Endothelial cell of umbilical vein (primary cell): ENCODE measurements at regions not wholly inside any gene's neighbourhood (a gene's known extent, or its start where the extent isn't known, plus 50 kb on each side); places are given as distances from the start of the nearest gene placed in this dataset.

ENCODE experiments used
- BruUV-seq: library from RNA; stranded (reverse); fragments of 400-500 nt; replicated peaks from 2 replicates; lab custom pipeline; 2021; lab: Mats Ljungman, UMichigan
- CTCF ChIA-PET: fragments of 300-600, 350-600 bp; sonication (Branson Sonifier 250); formaldehyde crosslinking; loops from one replicate; lab custom pipeline; 2021; ENCODE audit warnings: antibody characterized with exemption, inconsistent platforms; lab: Charles Lee
- POLR2A ChIA-PET: fragments of 300-600, 350-600 bp; sonication (Branson Sonifier 250); formaldehyde crosslinking; loops from one replicate; lab custom pipeline; 2021; ENCODE audit warnings: antibody characterized with exemption, inconsistent platforms; lab: Charles Lee
- DNase-seq: peaks from one replicate; pipeline ENCODE4 v3.0.0-alpha.2; 2011; ENCODE audit warnings: low read depth, low spot score
- FAIRE-seq: peaks from 2 replicates; lab custom pipeline; 2011; peaks lifted over from hg19 to GRCh38; lab: Jason Lieb, UNC
- H2AFZ ChIP-seq: 2 replicates; pipeline ENCODE4 v1.6.0; 2012; ENCODE audit warnings: low read depth, low read length, control low read depth, inconsistent platforms
- H3K27ac ChIP-seq: 2 replicates; pipeline ENCODE4 v1.5.1; 2011; ENCODE audit warnings: low read depth, mild to moderate bottlenecking, control low read depth, low read length, moderate library complexity; ENCODE audit not compliant: insufficient read depth
- H3K27me3 ChIP-seq, 2 experiments: 2 replicates each; pipeline versions ENCODE4 v1.6.0 to v1.6.1; 2011; ENCODE audit warnings: low read length in 2 of 2, mixed read lengths in 1 of 2; ENCODE audit not compliant: control insufficient read depth in 2 of 2, insufficient read depth in 2 of 2
- H3K36me3 ChIP-seq, 2 experiments: 2 replicates in 1 of 2; 3 replicates in 1 of 2; pipeline ENCODE4 v1.5.1; 2011; ENCODE audit warnings: low read length in 2 of 2, mild to moderate bottlenecking in 1 of 2, moderate library complexity in 1 of 2; ENCODE audit not compliant: control insufficient read depth in 2 of 2, insufficient read depth in 2 of 2; ENCODE audit errors: extremely low read depth in 1 of 2
- H3K4me1 ChIP-seq: 3 replicates; pipeline ENCODE4 v1.5.1; 2011; ENCODE audit warnings: mild to moderate bottlenecking, low read length; ENCODE audit not compliant: control insufficient read depth, insufficient read depth; ENCODE audit errors: extremely low read depth
- H3K4me2 ChIP-seq: 2 replicates; pipeline ENCODE4 v1.6.1; 2011; ENCODE audit warnings: low read length, control low read depth, mixed read lengths; ENCODE audit not compliant: insufficient read depth
- H3K4me3 ChIP-seq, 3 experiments: fragments of 200-600 bp in 1 of 3; sonication (generic), shearing (Covaris generic) in 1 of 3; replicated peaks in 1 of 3; 2 replicates each; pipeline ENCODE4 v1.5.1; 2011 to 2016; ENCODE audit warnings: control low read depth in 3 of 3, low read length in 3 of 3, mild to moderate bottlenecking in 2 of 3, inconsistent platforms in 1 of 3, low read depth in 1 of 3, moderate library complexity in 1 of 3; ENCODE audit not compliant: insufficient read depth in 1 of 3
- H3K79me2 ChIP-seq: 2 replicates; pipeline ENCODE4 v1.6.0; 2012; ENCODE audit warnings: low read length, inconsistent platforms; ENCODE audit not compliant: control insufficient read depth, insufficient read depth
- H3K9ac ChIP-seq: replicated peaks from 2 replicates; pipeline ENCODE3; 2011; ENCODE audit warnings: low read length, control low read depth; ENCODE audit not compliant: insufficient read depth; ENCODE audit errors: extremely low read depth
- H3K9me1 ChIP-seq: replicated peaks from 3 replicates; pipeline ENCODE4 v1.6.0; 2011; ENCODE audit warnings: mild to moderate bottlenecking, low read length; ENCODE audit not compliant: control insufficient read depth, insufficient read depth; ENCODE audit errors: extremely low read depth
- H3K9me3 ChIP-seq: replicated peaks from 2 replicates; pipeline ENCODE4 v1.5.1; 2012; ENCODE audit warnings: low read length, inconsistent platforms; ENCODE audit not compliant: control insufficient read depth, insufficient read depth
- H4K20me1 ChIP-seq: replicated peaks from 2 replicates; pipeline ENCODE3; 2011; ENCODE audit warnings: mild to moderate bottlenecking, low read length; ENCODE audit not compliant: control insufficient read depth, insufficient read depth; ENCODE audit errors: extremely low read depth
- EZH2 ChIP-seq: IDR thresholded peaks from 2 replicates; pipeline ENCODE4 v1.6.1; 2012; ENCODE audit warnings: borderline replicate concordance, low read depth, mild to moderate bottlenecking, moderate library complexity, low read length, inconsistent platforms; ENCODE audit not compliant: severe bottlenecking
- FOS ChIP-seq: IDR thresholded peaks from 2 replicates; pipeline ENCODE4 v1.6.1; 2011; ENCODE audit warnings: mild to moderate bottlenecking, low read length, moderate library complexity, borderline replicate concordance; ENCODE audit not compliant: insufficient read depth
- GATA2 ChIP-seq: IDR thresholded peaks from 2 replicates; pipeline ENCODE4 v1.7.0; 2011; ENCODE audit warnings: low read depth, mild to moderate bottlenecking, moderate library complexity, mixed read lengths, low read length; ENCODE audit not compliant: insufficient read length, insufficient read depth
- JUN ChIP-seq: IDR thresholded peaks from 2 replicates; pipeline ENCODE4 v1.6.1; 2011; ENCODE audit warnings: borderline replicate concordance, low read depth; ENCODE audit not compliant: insufficient read length, insufficient read depth
- POLR2A ChIP-seq: IDR thresholded peaks from 2 replicates; pipeline ENCODE4 v1.6.1; 2012; ENCODE audit warnings: low read depth, mild to moderate bottlenecking, control low read depth, low read length
- dilution Hi-C: fragments of 300-500 bp; cut with MboI; formaldehyde crosslinking; loops from one replicate; pipeline ENCODE4 v1.15.0; 2019; ENCODE audit warnings: low sequenced_read_pairs; ENCODE audit not compliant: extremely low pct_ligation_motif_present
- intact Hi-C: fragments of 100-400 bp; cut with micrococcal nuclease; formaldehyde crosslinking; loops from one replicate; pipeline ENCODE4 v1.10.0; 2022
- TF ChIP-seq, protein P1 (sequence below): IDR thresholded peaks from 2 replicates; pipeline ENCODE4 v1.6.1; 2011; ENCODE audit not compliant: insufficient read depth, insufficient read length
- TF ChIP-seq, protein P2 (sequence below), 2 donors: IDR thresholded peaks; 1 replicate in 1 of 2; 2 replicates in 1 of 2; pipeline ENCODE4 v1.5.1; 2011; ENCODE audit warnings: low read length in 2 of 2, mild to moderate bottlenecking in 2 of 2, moderate library complexity in 2 of 2, control low read depth in 1 of 2, inconsistent platforms in 1 of 2, low read depth in 1 of 2; ENCODE audit not compliant: insufficient read depth in 1 of 2; ENCODE audit errors: extremely low read depth in 1 of 2

DNA sequence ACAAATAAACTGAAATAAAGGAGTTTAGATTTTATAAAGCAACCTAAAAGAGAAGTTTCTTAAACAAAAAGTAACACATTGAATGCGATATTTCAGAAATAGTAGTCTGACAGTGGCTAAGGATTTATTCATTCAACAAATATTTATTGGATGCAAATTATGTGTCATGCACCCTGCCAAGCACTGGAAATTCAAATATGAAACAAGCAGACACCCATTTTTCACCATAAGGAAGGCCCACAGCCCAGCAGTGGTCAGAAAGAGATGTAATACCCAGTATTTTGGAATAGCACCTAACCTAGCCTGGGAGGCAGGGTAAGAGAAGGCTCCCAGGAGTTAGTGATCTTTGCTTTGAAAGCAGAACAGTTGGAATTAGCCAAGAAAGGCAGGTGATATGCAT lies 855.1 kb upstream of the TENM3 start:
- Histone ChIP-seq H3K4me1 (no peaks in the 10 kb centered on the region), H3K27ac (no peak overlapping the region), H3K79me2 (no peaks in the 10 kb centered on the region), H3K4me3 (no peak overlapping the region), H3K9ac (no peak overlapping the region), H3K27me3 (no peaks in the 10 kb centered on the region), H3K9me3 (peaks cover 7% of the 10 kb centered on the region), H3K4me2 (no peak overlapping the region), H3K36me3 (no peaks in the 10 kb centered on the region), H3K9me1 (no peaks in the 10 kb centered on the region), H4K20me1 (no peaks in the 10 kb centered on the region), H2AFZ (no peak overlapping the region)
- dilution Hi-C loops (no loop called here), intact Hi-C loops (no loop called here)
- DNase-seq (no peak), FAIRE-seq (no peak)
- TF ChIP-seq EZH2 (no peak), FOS (no peak), POLR2A (no peak), JUN (no peak), GATA2 (no peak)
- TF ChIP-seq, protein P1, sequence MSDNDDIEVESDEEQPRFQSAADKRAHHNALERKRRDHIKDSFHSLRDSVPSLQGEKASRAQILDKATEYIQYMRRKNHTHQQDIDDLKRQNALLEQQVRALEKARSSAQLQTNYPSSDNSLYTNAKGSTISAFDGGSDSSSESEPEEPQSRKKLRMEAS: no peak
- TF ChIP-seq, protein P2, sequence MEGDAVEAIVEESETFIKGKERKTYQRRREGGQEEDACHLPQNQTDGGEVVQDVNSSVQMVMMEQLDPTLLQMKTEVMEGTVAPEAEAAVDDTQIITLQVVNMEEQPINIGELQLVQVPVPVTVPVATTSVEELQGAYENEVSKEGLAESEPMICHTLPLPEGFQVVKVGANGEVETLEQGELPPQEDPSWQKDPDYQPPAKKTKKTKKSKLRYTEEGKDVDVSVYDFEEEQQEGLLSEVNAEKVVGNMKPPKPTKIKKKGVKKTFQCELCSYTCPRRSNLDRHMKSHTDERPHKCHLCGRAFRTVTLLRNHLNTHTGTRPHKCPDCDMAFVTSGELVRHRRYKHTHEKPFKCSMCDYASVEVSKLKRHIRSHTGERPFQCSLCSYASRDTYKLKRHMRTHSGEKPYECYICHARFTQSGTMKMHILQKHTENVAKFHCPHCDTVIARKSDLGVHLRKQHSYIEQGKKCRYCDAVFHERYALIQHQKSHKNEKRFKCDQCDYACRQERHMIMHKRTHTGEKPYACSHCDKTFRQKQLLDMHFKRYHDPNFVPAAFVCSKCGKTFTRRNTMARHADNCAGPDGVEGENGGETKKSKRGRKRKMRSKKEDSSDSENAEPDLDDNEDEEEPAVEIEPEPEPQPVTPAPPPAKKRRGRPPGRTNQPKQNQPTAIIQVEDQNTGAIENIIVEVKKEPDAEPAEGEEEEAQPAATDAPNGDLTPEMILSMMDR (IDR thresholded peaks at IDR 0.05; ENCODE audit: extremely low read depth in 1 of 2, insufficient read depth in 1 of 2, low read depth in 1 of 2, low read length in 2 of 2): no peak
- no TSS peak for BruUV-seq
- ChIA-PET POLR2A (no interaction called here), CTCF (no interaction called here)
